T-cell (primary cell): ENCODE measurements at regions not wholly inside any gene's neighbourhood (a gene's known extent, or its start where the extent isn't known, plus 50 kb on each side); places are given as distances from the start of the nearest gene placed in this dataset.

Experiments
- ATAC-seq, 4 experiments: fragments of 200-7000 bp in 3 of 4; fragments of 150-1000 bp in 1 of 4; cut with Tn5 transposase; replicated peaks in 1 of 4; 1 replicate in 3 of 4; 2 replicates in 1 of 4; pipeline ENCODE4 v1.10.0; 2021; ENCODE audit warnings: moderate library complexity in 3 of 4, mild to moderate bottlenecking in 2 of 4, moderate number of reproducible peaks in 1 of 4
- CTCF ChIA-PET, 2 donors: fragments of 300-600 bp; sonication (Branson Sonifier 250); formaldehyde crosslinking; loops; one replicate each; lab custom pipeline; 2022; ENCODE audit warnings: antibody characterized with exemption in 2 of 2; lab: Charles Lee
- POLR2A ChIA-PET, 2 donors: fragments of 300-600 bp; sonication (Branson Sonifier 250); formaldehyde crosslinking; loops; one replicate each; lab custom pipeline; 2022; ENCODE audit warnings: antibody characterized with exemption in 2 of 2; lab: Charles Lee
- DNase-seq, 35 experiments: peaks; one replicate each; pipeline versions ENCODE4 v3.0.0 to v3.0.0-alpha.2; 2013 to 2023
- H3K27ac ChIP-seq: one replicate; pipeline ENCODE4 v1.5.1; 2013; ENCODE audit warnings: low read length
- H3K27me3 ChIP-seq, 2 experiments: replicated peaks in 1 of 2; 1 replicate in 1 of 2; 2 replicates in 1 of 2; pipeline versions ENCODE4 v1.6.1 to v1.7.0; 2013; ENCODE audit warnings: low read length in 1 of 2, mixed read lengths in 1 of 2; ENCODE audit not compliant: control insufficient read depth in 2 of 2, insufficient read depth in 2 of 2; ENCODE audit errors: extremely low read depth in 1 of 2
- H3K36me3 ChIP-seq, 2 donors: 1 replicate in 1 of 2; 2 replicates in 1 of 2; pipeline versions ENCODE4 v1.6.1 to v1.7.0; 2013; ENCODE audit warnings: low read length in 1 of 2; ENCODE audit not compliant: control insufficient read depth in 2 of 2, insufficient read depth in 1 of 2; ENCODE audit errors: extremely low read depth in 1 of 2
- H3K4me1 ChIP-seq, 2 experiments: 1 replicate in 1 of 2; 2 replicates in 1 of 2; pipeline versions ENCODE4 v1.6.1 to v1.7.0; 2013; ENCODE audit warnings: low read length in 2 of 2, mixed read lengths in 1 of 2; ENCODE audit not compliant: insufficient read depth in 2 of 2, control insufficient read depth in 1 of 2; ENCODE audit errors: extremely low read depth in 1 of 2
- H3K4me3 ChIP-seq, 2 donors: 1 replicate in 1 of 2; 2 replicates in 1 of 2; pipeline versions ENCODE4 v1.5.1 to v1.7.0; 2013; ENCODE audit warnings: mild to moderate bottlenecking in 2 of 2, low read length in 1 of 2, moderate library complexity in 1 of 2; ENCODE audit not compliant: control insufficient read depth in 1 of 2; ENCODE audit errors: extremely low read depth in 1 of 2
- H3K9me3 ChIP-seq: 2 replicates; pipeline ENCODE4 v1.7.0; 2013
- H3K27ac Mint-ChIP-seq, 2 donors: one replicate each; pipeline ENCODE4 v1.8.0; 2020 to 2021; ENCODE audit warnings: mild to moderate bottlenecking in 2 of 2, mixed read lengths in 2 of 2
- H3K27me3 Mint-ChIP-seq, 2 donors: one replicate each; pipeline ENCODE4 v1.8.0; 2021 to 2022; ENCODE audit warnings: mixed read lengths in 2 of 2
- H3K36me3 Mint-ChIP-seq: one replicate; pipeline ENCODE4 v1.8.0; 2021; ENCODE audit warnings: mixed read lengths
- H3K4me1 Mint-ChIP-seq, 3 donors: one replicate each; pipeline ENCODE4 v1.8.0; 2020 to 2022; ENCODE audit warnings: mixed read lengths in 3 of 3, mild to moderate bottlenecking in 1 of 3
- H3K4me3 Mint-ChIP-seq, 3 donors: one replicate each; pipeline ENCODE4 v1.8.0; 2020 to 2022; ENCODE audit warnings: mild to moderate bottlenecking in 3 of 3, mixed read lengths in 3 of 3, moderate library complexity in 3 of 3
- H3K9me3 Mint-ChIP-seq, 3 donors: one replicate each; pipeline ENCODE4 v1.8.0; 2020 to 2022; ENCODE audit warnings: mixed read lengths in 3 of 3
- WGBS: methylation state at CpG from one replicate; pipeline ENCODE4 v1.1.5; 2013; ENCODE audit warnings: missing lambda C conversion rate; ENCODE audit not compliant: insufficient coverage; 5-methylcytosine and 5-hydroxymethylcytosine counted together

GRCh38 chr19:30692181-30692811 is 320.1 kb downstream of the ZNF536 start:
- H3K27ac ChIP-seq, result no peak overlapping the region
- H3K27me3 ChIP-seq, result peaks cover 13 to 36% of the 10 kb centered on the region in 2 experiments
- Mint-ChIP-seq H3K4me1 (peaks cover 5 to 19% (median 13%) of the 10 kb centered on the region in 3 donors), H3K4me3 (no peak overlapping the region), H3K9me3 (no peaks in the 10 kb centered on the region), H3K27ac (no peak overlapping the region), H3K27me3 (peaks cover 50 to 55% of the 10 kb centered on the region in 2 donors), H3K36me3 (no peaks in the 10 kb centered on the region)
- no peaks in the 10 kb centered on the region for H3K9me3 ChIP-seq
- ATAC-seq (no peak), DNase-seq (no peak)
- WGBS, result 24% methylated on average over 12 of the region's 21 CpGs
- ChIA-PET POLR2A (no interaction called here), CTCF (no interaction called here)
- peaks cover 0 to 12% of the 10 kb centered on the region in 2 experiments for H3K4me1 ChIP-seq
- no peaks in the 10 kb centered on the region for H3K36me3 ChIP-seq
- H3K4me3 ChIP-seq, result no peak overlapping the region

- no peak overlapping the region for H3K4me3 ChIP-seq
- no peaks in the 10 kb centered on the region for H3K9me3 ChIP-seq
- DNase-seq, result no peak
- no peak overlapping the region for H3K4me3 Mint-ChIP-seq
- no peaks in the 10 kb centered on the region for H3K9me3 Mint-ChIP-seq
- 50% methylated on average over 2 of the region's 10 CpGs for WGBS
- peaks cover 0 to 12% of the 10 kb centered on the region in 2 experiments for H3K4me1 ChIP-seq
- H3K27me3 Mint-ChIP-seq, result peaks cover 53 to 58% of the 10 kb centered on the region in 2 donors
- H3K27me3 ChIP-seq, result peaks cover 13 to 36% of the 10 kb centered on the region in 2 experiments
- ChIA-PET CTCF (no interaction called here), POLR2A (no interaction called here)
- H3K4me1 Mint-ChIP-seq, result peaks cover 5 to 19% (median 13%) of the 10 kb centered on the region in 3 donors
- H3K27ac Mint-ChIP-seq, result no peak overlapping the region
- no peaks in the 10 kb centered on the region for H3K36me3 Mint-ChIP-seq
- no peak overlapping the region for H3K27ac ChIP-seq
- ATAC-seq, result no peak
- no peaks in the 10 kb centered on the region for H3K36me3 ChIP-seq
Measured at GRCh38 chr19:30691819-30692166, 319.6 kb downstream of the ZNF536 start.

GRCh38 chr19:30690935-30691818 is 319.0 kb downstream of the ZNF536 start:
- no peak overlapping the region for H3K27ac ChIP-seq
- no peak for DNase-seq
- H3K36me3 ChIP-seq, result no peaks in the 10 kb centered on the region
- ChIA-PET POLR2A (no interaction called here), CTCF (no interaction called here)
- Mint-ChIP-seq H3K9me3 (no peaks in the 10 kb centered on the region), H3K4me1 (peaks cover 5 to 19% (median 13%) of the 10 kb centered on the region in 3 donors), H3K27me3 (peaks cover 58 to 63% of the 10 kb centered on the region in 2 donors), H3K36me3 (no peaks in the 10 kb centered on the region), H3K27ac (no peak overlapping the region), H3K4me3 (no peak overlapping the region)
- H3K9me3 ChIP-seq, result no peaks in the 10 kb centered on the region
- 52% methylated on average over 8 of the region's 22 CpGs for WGBS
- H3K27me3 ChIP-seq, result peaks cover 13 to 36% of the 10 kb centered on the region in 2 experiments
- peaks cover 0 to 12% of the 10 kb centered on the region in 2 experiments for H3K4me1 ChIP-seq
- no peak for ATAC-seq
- H3K4me3 ChIP-seq, result no peak overlapping the region

- H3K4me1 ChIP-seq, result peaks cover 0 to 12% of the 10 kb centered on the region in 2 experiments
- Mint-ChIP-seq H3K4me1 (peaks cover 5 to 19% (median 13%) of the 10 kb centered on the region in 3 donors), H3K27ac (no peak overlapping the region), H3K36me3 (no peaks in the 10 kb centered on the region), H3K9me3 (no peaks in the 10 kb centered on the region), H3K27me3 (peaks cover 64 to 70% of the 10 kb centered on the region in 2 donors), H3K4me3 (no peak overlapping the region)
- no peak overlapping the region for H3K27ac ChIP-seq
- POLR2A ChIA-PET, result no interaction called here
- ATAC-seq (no peak), DNase-seq (no peak)
- no peaks in the 10 kb centered on the region for H3K9me3 ChIP-seq
- 80% methylated on average over 2 of the region's 4 CpGs for WGBS
- H3K27me3 ChIP-seq, result peaks cover 13 to 42% of the 10 kb centered on the region in 2 experiments
- H3K36me3 ChIP-seq, result no peaks in the 10 kb centered on the region
- CTCF ChIA-PET, result no interaction called here
- H3K4me3 ChIP-seq, result no peak overlapping the region
Measured at GRCh38 chr19:30690525-30690924, 318.3 kb downstream of the ZNF536 start.

- ChIA-PET POLR2A (no interaction called here), CTCF (no interaction called here)
- H3K4me1 Mint-ChIP-seq, result peaks cover 5 to 16% (median 7%) of the 10 kb centered on the region in 3 donors
- Histone ChIP-seq H3K4me3 (no peak overlapping the region), H3K27me3 (peaks cover 13 to 41% of the 10 kb centered on the region in 2 experiments), H3K36me3 (no peaks in the 10 kb centered on the region), H3K4me1 (peaks cover 0 to 4% of the 10 kb centered on the region in 2 experiments), H3K9me3 (no peaks in the 10 kb centered on the region), H3K27ac (no peak overlapping the region)
- DNase-seq (no peak), ATAC-seq (no peak)
- H3K27me3 Mint-ChIP-seq, result peaks cover 67 to 71% of the 10 kb centered on the region in 2 donors
- no peak overlapping the region for H3K27ac Mint-ChIP-seq
- H3K36me3 Mint-ChIP-seq, result no peaks in the 10 kb centered on the region
- no peak overlapping the region for H3K4me3 Mint-ChIP-seq
- no peaks in the 10 kb centered on the region for H3K9me3 Mint-ChIP-seq
- WGBS, result 60% methylated on average over 4 of the region's 4 CpGs
Measured at GRCh38 chr19:30689474-30689873, 317.3 kb downstream of the ZNF536 start.

- ATAC-seq, result no peak
- peaks cover 12 to 40% of the 10 kb centered on the region in 2 experiments for H3K27me3 ChIP-seq
- POLR2A ChIA-PET, result interaction anchor here in 1 of 2 donors (0.6 kb wide), 1 partner anchor 26 kb away, joined by 14 read pairs; no protein-coding TSS in a partner anchor
Measured at GRCh38 chr19:30688696-30689095, 316.5 kb downstream of the ZNF536 start.

More at GRCh38 chr19:30688696-30689095, 316.5 kb downstream of the ZNF536 start:
- Histone ChIP-seq H3K4me1 (no peaks in the 10 kb centered on the region), H3K27ac (no peak overlapping the region), H3K9me3 (no peaks in the 10 kb centered on the region), H3K36me3 (no peaks in the 10 kb centered on the region), H3K4me3 (no peak overlapping the region)
- Mint-ChIP-seq H3K36me3 (no peaks in the 10 kb centered on the region), H3K4me3 (no peak overlapping the region), H3K27ac (no peak overlapping the region), H3K27me3 (peaks cover 65 to 71% of the 10 kb centered on the region in 2 donors), H3K4me1 (peaks cover 0 to 9% (median 3%) of the 10 kb centered on the region in 3 donors), H3K9me3 (no peaks in the 10 kb centered on the region)
- CTCF ChIA-PET, result no interaction called here
- WGBS, result 88% methylated on average over 4 of the region's 5 CpGs
- no peak for DNase-seq
